Activated T-helper 17 cell treated with anti-CD3 and anti-CD28 coated beads, Interleukin-2, amount 50 U/mL, for 72 hours (primary cell): ENCODE measurements at regions not wholly inside any gene's neighbourhood (a gene's known extent, or its start where the extent isn't known, plus 50 kb on each side); places are given as distances from the start of the nearest gene placed in this dataset.
"Not testable (repeated sequence)": the region's sequence is repeated elsewhere in the genome, so short reads cannot be mapped to it uniquely, and the experiment has no call there.

ENCODE experiments used
- ATAC-seq: fragments of 150-1000 bp; cut with Tn5 transposase; replicated peaks from 2 replicates; pipeline ENCODE4 v1.10.0; 2021; ENCODE audit warnings: mild to moderate bottlenecking, moderate library complexity
- H3K27ac Mint-ChIP-seq: one replicate; pipeline ENCODE4 v1.8.0; 2022; ENCODE audit warnings: mixed read lengths
- H3K27me3 Mint-ChIP-seq: one replicate; pipeline ENCODE4 v1.8.0; 2022; ENCODE audit warnings: mixed read lengths
- H3K36me3 Mint-ChIP-seq: one replicate; pipeline ENCODE4 v1.8.0; 2022; ENCODE audit warnings: low read depth, mild to moderate bottlenecking, mixed read lengths
- H3K4me1 Mint-ChIP-seq: one replicate; pipeline ENCODE4 v1.8.0; 2022; ENCODE audit warnings: mixed read lengths
- H3K4me3 Mint-ChIP-seq: one replicate; pipeline ENCODE4 v1.8.0; 2022; ENCODE audit warnings: mild to moderate bottlenecking, mixed read lengths
- H3K9me3 Mint-ChIP-seq: one replicate; pipeline ENCODE4 v1.8.0; 2022; ENCODE audit warnings: mixed read lengths

GRCh38 chr22:48627966-48628365 lies 1199.7 kb downstream of the BRD1 start:
- Mint-ChIP-seq H3K4me1 (no peaks in the 10 kb centered on the region), H3K9me3 (no peaks in the 10 kb centered on the region), H3K27me3 (no peaks in the 10 kb centered on the region), H3K4me3 (no peak overlapping the region), H3K36me3 (no peaks in the 10 kb centered on the region), H3K27ac (no peak overlapping the region)
- no peak for ATAC-seq

- ATAC-seq, result no peak
- Mint-ChIP-seq H3K4me1 (no peaks in the 10 kb centered on the region), H3K27ac (no peak overlapping the region), H3K27me3 (no peaks in the 10 kb centered on the region), H3K4me3 (no peak overlapping the region), H3K9me3 (no peaks in the 10 kb centered on the region), H3K36me3 (no peaks in the 10 kb centered on the region)
These were observed 1200.5 kb downstream of the BRD1 start for GRCh38 chr22:48627203-48627602.

DNA sequence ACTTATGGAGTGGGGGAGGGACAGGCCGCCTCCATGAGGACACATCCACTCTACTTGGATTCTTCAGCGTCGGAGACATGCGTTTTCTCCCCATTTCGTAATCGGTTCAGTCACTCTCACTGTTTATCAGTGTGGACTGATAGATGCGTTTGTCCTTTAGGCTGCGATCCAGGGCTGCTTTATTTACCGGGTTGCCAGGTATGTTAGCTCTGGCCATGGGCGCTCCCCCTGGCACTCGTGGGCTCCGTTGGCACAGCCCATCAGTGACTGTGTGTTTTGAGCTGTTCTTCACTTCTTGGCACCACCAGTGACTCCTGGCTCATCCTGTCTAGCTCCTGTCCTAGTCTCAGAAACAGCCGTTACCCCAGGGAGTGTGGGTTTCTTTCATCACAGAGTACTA lies 1203.3 kb downstream of the BRD1 start:
- Mint-ChIP-seq H3K4me1 (no peaks in the 10 kb centered on the region), H3K36me3 (no peaks in the 10 kb centered on the region), H3K27ac (no peak overlapping the region), H3K27me3 (no peaks in the 10 kb centered on the region), H3K4me3 (no peak overlapping the region), H3K9me3 (no peaks in the 10 kb centered on the region)
- ATAC-seq, result no peak

- no peak overlapping the region for H3K4me3 Mint-ChIP-seq
- no peaks in the 10 kb centered on the region for H3K36me3 Mint-ChIP-seq
- H3K27ac Mint-ChIP-seq, result no peak overlapping the region
- no peaks in the 10 kb centered on the region for H3K4me1 Mint-ChIP-seq
- ATAC-seq, result no peak
- H3K9me3 Mint-ChIP-seq, result no peaks in the 10 kb centered on the region
- no peaks in the 10 kb centered on the region for H3K27me3 Mint-ChIP-seq
These were observed 1204.7 kb downstream of the BRD1 start for GRCh38 chr22:48622891-48623545.

GRCh38 chr22:48621085-48621484 lies 1206.6 kb downstream of the BRD1 start:
- no peak overlapping the region for H3K4me3 Mint-ChIP-seq
- no peaks in the 10 kb centered on the region for H3K4me1 Mint-ChIP-seq

GRCh38 chr22:48620460-48620859 lies 1207.2 kb downstream of the BRD1 start:
- not testable (repeated sequence) for H3K36me3 Mint-ChIP-seq, H3K4me1 Mint-ChIP-seq, H3K9me3 Mint-ChIP-seq, H3K27ac Mint-ChIP-seq, H3K4me3 Mint-ChIP-seq, ATAC-seq, H3K27me3 Mint-ChIP-seq

More at GRCh38 chr22:48621085-48621484, 1206.6 kb downstream of the BRD1 start:
- H3K27me3 Mint-ChIP-seq, result no peaks in the 10 kb centered on the region
- H3K36me3 Mint-ChIP-seq, result no peaks in the 10 kb centered on the region
- ATAC-seq, result no peak
- H3K27ac Mint-ChIP-seq, result no peak overlapping the region
- H3K9me3 Mint-ChIP-seq, result no peaks in the 10 kb centered on the region

DNA sequence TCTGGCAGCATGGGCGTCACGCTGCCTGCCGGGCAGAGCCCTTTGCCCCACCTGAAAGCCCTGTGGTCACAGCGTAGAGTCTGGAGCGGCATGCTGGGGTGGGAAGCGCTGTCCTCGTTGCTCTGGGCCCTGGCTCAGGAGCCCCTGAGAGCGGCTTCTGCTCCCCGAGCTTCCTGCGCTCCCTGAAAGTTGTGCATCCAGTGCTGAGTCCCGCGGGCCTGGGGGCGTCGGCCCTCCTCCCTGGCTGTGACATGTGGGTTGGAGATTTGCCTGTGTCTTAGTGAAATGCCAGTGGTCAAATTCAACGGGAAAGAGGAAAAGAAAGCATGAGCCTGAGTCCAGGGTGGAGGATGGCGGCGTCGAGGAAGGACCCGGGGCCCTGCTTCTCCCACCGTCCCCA lies 1208.0 kb downstream of the BRD1 start:
- Mint-ChIP-seq H3K36me3 (no peaks in the 10 kb centered on the region), H3K27ac (no peak overlapping the region), H3K9me3 (no peaks in the 10 kb centered on the region), H3K4me1 (no peaks in the 10 kb centered on the region), H3K4me3 (no peak overlapping the region), H3K27me3 (no peaks in the 10 kb centered on the region)
- no peak for ATAC-seq

- Mint-ChIP-seq H3K27ac (no peak overlapping the region), H3K4me1 (no peaks in the 10 kb centered on the region), H3K4me3 (no peak overlapping the region), H3K36me3 (no peaks in the 10 kb centered on the region), H3K9me3 (no peaks in the 10 kb centered on the region), H3K27me3 (no peaks in the 10 kb centered on the region)
- ATAC-seq, result no peak
These were observed 1209.3 kb downstream of the BRD1 start for GRCh38 chr22:48618326-48618725.

DNA sequence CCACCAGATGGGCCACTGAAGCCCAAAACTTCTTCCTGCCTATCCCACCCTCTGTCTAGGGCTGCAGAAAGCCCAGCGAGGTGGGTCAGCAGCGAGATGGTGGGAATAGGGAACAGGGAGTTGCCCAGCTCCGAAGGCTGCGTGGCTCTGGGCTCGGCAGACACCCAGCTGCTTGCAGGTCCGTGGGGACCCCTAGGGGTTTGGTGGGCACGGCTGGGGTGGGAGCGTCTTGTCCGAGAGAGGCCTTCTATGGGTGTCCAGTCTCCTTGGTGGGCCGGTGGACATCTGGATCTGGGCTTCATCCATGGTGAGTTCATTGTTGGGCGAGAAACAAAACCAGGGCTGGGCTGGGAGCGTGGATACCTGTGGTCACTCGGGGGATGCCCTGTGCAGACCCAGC lies 1211.0 kb downstream of the BRD1 start:
- H3K9me3 Mint-ChIP-seq, result no peaks in the 10 kb centered on the region
- no peak for ATAC-seq
- H3K27me3 Mint-ChIP-seq, result no peaks in the 10 kb centered on the region

DNA sequence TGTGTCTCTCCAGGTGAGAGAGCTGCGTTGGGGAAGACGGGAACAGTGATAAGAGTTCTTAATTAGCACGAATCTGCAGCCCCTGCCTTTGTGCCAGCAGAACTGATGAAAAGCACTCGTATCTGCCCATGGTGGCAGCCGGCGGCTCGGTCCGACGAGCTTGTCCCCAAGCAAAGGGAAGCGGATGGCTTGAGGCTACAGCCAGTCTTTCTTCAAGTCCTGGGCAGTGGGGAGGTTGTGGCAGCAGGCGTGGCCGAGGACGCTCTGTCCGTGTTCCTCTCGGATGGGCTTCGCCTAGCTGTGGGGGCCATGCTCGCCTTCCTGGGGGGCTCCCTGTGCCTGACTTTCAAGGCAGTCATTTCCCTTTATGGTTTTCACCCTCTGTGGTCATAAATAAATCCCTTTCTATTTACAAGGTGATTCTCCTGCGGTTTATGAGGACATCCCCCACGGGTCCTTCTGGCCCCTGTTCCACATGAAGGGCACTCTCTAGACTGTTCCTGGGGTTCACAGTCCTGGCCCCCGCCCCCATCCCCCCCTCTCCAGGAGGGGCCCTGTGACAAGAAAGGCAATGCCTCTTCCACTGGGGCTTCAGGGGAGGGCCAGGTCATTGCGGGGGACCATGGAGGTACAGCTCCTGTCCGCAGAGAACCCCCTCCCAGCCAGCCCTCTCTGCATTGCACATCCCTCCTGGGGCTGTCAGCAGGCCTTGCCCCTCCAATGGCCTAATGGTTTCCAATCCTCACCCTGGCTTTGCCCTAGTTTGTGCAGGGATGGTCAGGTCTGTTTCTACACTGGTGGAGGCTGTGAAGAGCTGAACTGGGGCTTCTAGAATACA lies 1212.3 kb downstream of the BRD1 start:
- Mint-ChIP-seq H3K36me3 (no peaks in the 10 kb centered on the region), H3K27ac (no peak overlapping the region), H3K4me1 (no peaks in the 10 kb centered on the region), H3K4me3 (no peak overlapping the region), H3K27me3 (no peaks in the 10 kb centered on the region), H3K9me3 (no peaks in the 10 kb centered on the region)
- ATAC-seq, result no peak

More for the DNA sequence above, 1211.0 kb downstream of the BRD1 start:
- no peak overlapping the region for H3K4me3 Mint-ChIP-seq
- H3K36me3 Mint-ChIP-seq, result no peaks in the 10 kb centered on the region
- no peaks in the 10 kb centered on the region for H3K4me1 Mint-ChIP-seq
- no peak overlapping the region for H3K27ac Mint-ChIP-seq

GRCh38 chr22:48613566-48614200 lies 1214.0 kb downstream of the BRD1 start:
- Mint-ChIP-seq H3K9me3 (no peaks in the 10 kb centered on the region), H3K4me1 (no peaks in the 10 kb centered on the region), H3K4me3 (no peak overlapping the region), H3K36me3 (no peaks in the 10 kb centered on the region), H3K27me3 (no peaks in the 10 kb centered on the region), H3K27ac (no peak overlapping the region)
- ATAC-seq, result no peak

DNA sequence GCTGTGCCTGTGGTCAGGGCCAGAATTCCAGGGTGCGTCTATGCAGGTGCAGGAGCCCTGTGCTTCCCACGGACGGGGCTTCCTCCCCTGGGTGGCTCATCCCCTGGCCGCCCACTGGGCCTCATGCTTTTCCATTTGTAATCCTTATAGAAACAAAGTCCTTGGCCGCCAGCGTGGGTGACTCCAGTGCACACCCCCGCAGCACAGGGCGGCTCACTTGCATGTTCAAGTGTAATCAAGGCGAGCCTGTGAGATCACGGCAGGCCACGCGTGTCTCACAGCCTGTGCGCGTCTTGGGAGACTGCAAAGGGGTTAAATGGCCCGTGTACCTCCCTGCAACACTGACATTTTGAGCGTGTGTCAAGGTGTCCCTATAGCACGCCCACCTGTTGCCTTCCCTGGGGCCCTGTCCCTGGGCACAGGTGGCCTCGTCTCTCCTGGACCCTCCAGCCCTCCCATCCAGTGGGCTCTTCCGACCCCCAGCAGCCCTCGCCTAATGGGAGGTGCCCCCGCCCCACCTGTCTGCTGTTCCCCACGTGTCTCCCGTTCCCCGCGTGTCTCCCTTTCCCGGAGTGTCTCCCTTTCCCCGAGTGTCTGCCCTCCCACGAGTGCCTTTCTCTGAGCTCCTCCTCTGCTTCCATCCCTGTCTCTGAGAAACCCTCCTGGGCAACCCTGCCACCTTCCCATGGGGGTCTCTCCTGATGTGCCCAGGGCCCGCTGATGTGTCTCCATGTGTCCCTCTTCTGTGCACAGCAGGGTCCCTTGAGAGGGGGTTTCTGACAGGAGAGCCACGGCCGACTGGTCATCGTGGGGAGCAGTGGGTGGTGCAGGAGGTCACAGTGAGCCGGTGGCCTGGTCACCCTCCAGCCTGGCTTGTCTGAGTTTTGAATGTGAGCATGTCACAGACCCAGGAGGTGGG lies 1215.3 kb downstream of the BRD1 start:
- Mint-ChIP-seq H3K27me3 (no peaks in the 10 kb centered on the region), H3K4me1 (no peaks in the 10 kb centered on the region), H3K4me3 (no peak overlapping the region), H3K9me3 (no peaks in the 10 kb centered on the region), H3K36me3 (no peaks in the 10 kb centered on the region), H3K27ac (no peak overlapping the region)
- ATAC-seq, result no peak

DNA sequence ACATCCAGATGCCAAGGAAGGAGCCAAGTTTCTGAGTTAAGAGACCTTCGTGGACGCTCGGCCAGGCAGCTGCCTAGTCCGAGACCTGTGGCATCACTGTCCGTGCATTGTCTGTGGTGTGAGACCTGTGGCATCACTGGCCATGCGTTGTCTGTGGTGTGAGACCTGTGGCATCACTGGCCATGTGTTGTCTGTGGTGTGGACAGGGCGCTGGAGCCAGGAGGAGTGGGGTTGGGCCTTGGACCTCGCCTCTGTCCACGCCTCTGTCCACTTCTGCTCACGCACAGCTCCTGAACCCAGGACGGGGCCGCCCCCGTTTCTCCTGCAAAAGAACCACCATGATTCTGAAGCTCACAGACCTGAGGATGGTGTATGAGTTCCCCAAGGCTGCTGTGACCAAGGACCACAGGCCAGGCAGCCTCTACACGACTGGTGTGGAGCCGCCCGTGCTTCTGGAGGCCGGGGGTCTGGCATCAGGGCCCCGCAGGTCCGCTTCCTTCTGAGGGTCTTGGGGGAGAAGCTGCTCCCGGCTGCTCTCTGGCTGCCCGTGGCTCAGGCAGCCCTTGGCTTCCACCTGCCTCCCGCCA lies 1218.3 kb downstream of the BRD1 start:
- no peaks in the 10 kb centered on the region for H3K4me1 Mint-ChIP-seq
- peaks cover 8% of the 10 kb centered on the region for H3K9me3 Mint-ChIP-seq
- no peak overlapping the region for H3K27ac Mint-ChIP-seq
- no peaks in the 10 kb centered on the region for H3K27me3 Mint-ChIP-seq
- no peak for ATAC-seq
- H3K4me3 Mint-ChIP-seq, result no peak overlapping the region
- H3K36me3 Mint-ChIP-seq, result no peaks in the 10 kb centered on the region
